GM12878 (cell line): ENCODE measurements at regions not wholly inside any gene's neighbourhood (a gene's known extent, or its start where the extent isn't known, plus 50 kb on each side); places are given as distances from the start of the nearest gene placed in this dataset.

Experiments
- ATAC-seq: fragments of 200-7000 bp; cut with Tn5 transposase; 3 replicates; pipeline ENCODE4 v1.9.1; 2020; ENCODE audit warnings: mild to moderate bottlenecking, moderate library complexity
- BruUV-seq: library from RNA; stranded (reverse); fragments of 400-500 nt; replicated peaks from 2 replicates; lab custom pipeline; 2021; lab: Mats Ljungman, UMichigan
- CTCF ChIA-PET: fragments of 300-600 bp; sonication (Branson Sonifier 250); formaldehyde crosslinking; extraction: SDS; loops from one replicate; lab custom pipeline; 2021; ENCODE audit warnings: inconsistent platforms; lab: Yijun Ruan, JAX
- POLR2A ChIA-PET: fragments of 350-600 bp; formaldehyde crosslinking; extraction: SDS; loops from one replicate; lab custom pipeline; 2021; ENCODE audit warnings: inconsistent platforms; lab: Charles Lee
- RAD21 ChIA-PET: fragments of 300-600 bp; sonication (Branson Sonifier 250); formaldehyde crosslinking; loops from one replicate; lab custom pipeline; 2023; ENCODE audit warnings: antibody characterized with exemption; ENCODE audit not compliant: unreplicated experiment; lab: Charles Lee
- SMC1A ChIA-PET: fragments of 300-600 bp; sonication (Branson Sonifier 250); formaldehyde crosslinking; loops from one replicate; lab custom pipeline; 2023; ENCODE audit not compliant: unreplicated experiment, uncharacterized antibody; lab: Charles Lee
- DNase-seq: peaks from one replicate; pipeline ENCODE4 v3.0.0-alpha.2; 2011; ENCODE audit warnings: low read depth, low spot score
- FAIRE-seq: peaks from 3 replicates; lab custom pipeline; 2011; peaks lifted over from hg19 to GRCh38; lab: Jason Lieb, UNC
- H2AFZ ChIP-seq: 2 replicates; pipeline ENCODE4 v1.6.0; 2011; ENCODE audit warnings: low read depth, low read length, control low read depth; ENCODE audit not compliant: control insufficient read depth
- H3K27ac ChIP-seq: 2 replicates; pipeline ENCODE4 v1.5.1; 2011; ENCODE audit warnings: control low read depth; ENCODE audit not compliant: control insufficient read depth, insufficient read depth
- H3K27me3 ChIP-seq, 2 experiments: replicated peaks in 1 of 2; 2 replicates each; pipeline versions ENCODE4 v1.6.0 to v1.6.1; 2011; ENCODE audit warnings: low read length in 1 of 2; ENCODE audit not compliant: control insufficient read depth in 2 of 2, insufficient read depth in 2 of 2
- H3K36me3 ChIP-seq, 2 experiments: 2 replicates each; pipeline ENCODE4 v1.5.1; 2011; ENCODE audit warnings: low read length in 1 of 2; ENCODE audit not compliant: control insufficient read depth in 2 of 2, insufficient read depth in 2 of 2
- H3K4me1 ChIP-seq: 2 replicates; pipeline ENCODE4 v1.6.1; 2011; ENCODE audit warnings: mild to moderate bottlenecking, low read length, moderate library complexity, mixed read lengths; ENCODE audit not compliant: control insufficient read depth, insufficient read depth
- H3K4me2 ChIP-seq: 2 replicates; pipeline ENCODE4 v1.6.0; 2011; ENCODE audit warnings: control low read depth; ENCODE audit not compliant: control insufficient read depth, insufficient read depth
- H3K4me3 ChIP-seq: fragments of 200-600 bp; sonication (generic); 2 replicates; pipeline ENCODE4 v1.5.1; 2016
- H3K79me2 ChIP-seq: 2 replicates; pipeline ENCODE4 v1.6.0; 2011; ENCODE audit warnings: low read length; ENCODE audit not compliant: control insufficient read depth, insufficient read depth
- H3K9ac ChIP-seq: 2 replicates; pipeline ENCODE4 v1.8.0; 2011; ENCODE audit warnings: low read length, control low read depth, mixed read lengths; ENCODE audit not compliant: control insufficient read depth, insufficient read depth
- H3K9me3 ChIP-seq: replicated peaks from 3 replicates; pipeline ENCODE4 v1.5.1; 2011; ENCODE audit warnings: mild to moderate bottlenecking, low read length; ENCODE audit not compliant: control insufficient read depth, insufficient read depth
- H4K20me1 ChIP-seq: 2 replicates; pipeline ENCODE4 v1.6.0; 2011; ENCODE audit not compliant: control insufficient read depth, insufficient read depth
- MTA2 ChIP-seq: fragments of 450-650 bp; IDR thresholded peaks from 2 replicates; pipeline ENCODE4 v1.6.1; 2016; ENCODE audit warnings: low read depth, mild to moderate bottlenecking, moderate library complexity
- PRDM15 ChIP-seq: fragments of 450-650 bp; formaldehyde crosslinking; IDR thresholded peaks from 2 replicates; pipeline ENCODE4 v1.4.0; 2020; ENCODE audit warnings: mild to moderate bottlenecking, moderate library complexity
- RBBP5 ChIP-seq: fragments of 200-600 bp; sonication (generic); conservative IDR thresholded peaks from 2 replicates; pipeline ENCODE4 v1.6.1; 2016
- RFX5 ChIP-seq: IDR thresholded peaks from 2 replicates; pipeline ENCODE4 v1.6.1; 2011; ENCODE audit warnings: low read depth, low read length, improper control_type of control experiment
- SKIL ChIP-seq: fragments of 450-650 bp; IDR thresholded peaks from 2 replicates; pipeline ENCODE4 v1.6.1; 2017; ENCODE audit warnings: mild to moderate bottlenecking, low read depth, inconsistent platforms; ENCODE audit not compliant: poor library complexity, severe bottlenecking
- SMAD1 ChIP-seq: fragments of 450-650 bp; IDR thresholded peaks from 2 replicates; pipeline ENCODE4 v1.6.1; 2018; ENCODE audit warnings: mild to moderate bottlenecking, low read depth; ENCODE audit not compliant: partially characterized antibody
- SPI1 ChIP-seq: IDR thresholded peaks from 2 replicates; pipeline ENCODE4 v1.6.1; 2011; ENCODE audit warnings: low read depth, mild to moderate bottlenecking, low read length, moderate library complexity, borderline replicate concordance; ENCODE audit not compliant: insufficient read depth
- ZBTB40 ChIP-seq: fragments of 450-650 bp; IDR thresholded peaks from 2 replicates; pipeline ENCODE4 v1.6.1; 2016; ENCODE audit warnings: mild to moderate bottlenecking, moderate library complexity, borderline replicate concordance
- WGBS: methylation state at CpG from one replicate; pipeline ENCODE4 v1.1.6; 2016; ENCODE audit warnings: low lambda C conversion rate; ENCODE audit not compliant: insufficient replicate concordance, insufficient coverage; ENCODE audit errors: missing lambda C conversion rate; 5-methylcytosine and 5-hydroxymethylcytosine counted together
- in situ Hi-C: fragments of 300-500 bp; cut with MboI; formaldehyde crosslinking; loops from 9 replicates; pipeline ENCODE4 v1.14.3; 2018; ENCODE audit warnings: mixed read lengths
- intact Hi-C: fragments of 100-400 bp; cut with micrococcal nuclease; formaldehyde crosslinking; loops from one replicate; pipeline ENCODE4 v1.14.2; 2022; ENCODE audit not compliant: unreplicated experiment

GRCh38 chr2:150162241-150162942 is 325.1 kb downstream of the RND3 start:
- BruUV-seq = no TSS peak
- DNase-seq (no peak), FAIRE-seq (no peak), ATAC-seq (no peak)
- no peaks in the 10 kb centered on the region; the same call in 1 of the 2 replicates for H3K4me1 ChIP-seq
- in situ Hi-C loops = no loop called here
- no peaks in the 10 kb centered on the region for H3K9me3 ChIP-seq
- no peaks in the 10 kb centered on the region for H4K20me1 ChIP-seq
- H3K27me3 ChIP-seq = no peaks in the 10 kb centered on the region; a peak in 1 of 4 replicates
- RAD21 ChIA-PET = interaction anchor here (1.4 kb wide), 1 partner anchor 12 kb away, joined by 3 read pairs; no protein-coding TSS in a partner anchor
- no peak overlapping the region for H3K4me2 ChIP-seq
- H3K36me3 ChIP-seq = no peaks in the 10 kb centered on the region
- no peak overlapping the region for H3K4me3 ChIP-seq
- POLR2A ChIA-PET = no interaction called here
- H2AFZ ChIP-seq = no peak overlapping the region
- intact Hi-C loops = no loop called here
- H3K9ac ChIP-seq = no peak overlapping the region
- no peak overlapping the region for H3K27ac ChIP-seq
- CTCF ChIA-PET = no interaction called here
- no peaks in the 10 kb centered on the region for H3K79me2 ChIP-seq
- WGBS = 30% methylated on average over 6 of the region's 6 CpGs
- SMC1A ChIA-PET = no interaction called here
- TF ChIP-seq SMAD1 (no peak), MTA2 (no peak), SPI1 (no peak), ZBTB40 (no peak), PRDM15 (CRISPR knock-in tag) (no peak), RBBP5 (no peak), RFX5 (no peak), SKIL (no peak)
